Urothelium cell line (cell line): ENCODE measurements at regions not wholly inside any gene's neighbourhood (a gene's known extent, or its start where the extent isn't known, plus 50 kb on each side); places are given as distances from the start of the nearest gene placed in this dataset.
"Not testable (repeated sequence)": the region's sequence is repeated elsewhere in the genome, so short reads cannot be mapped to it uniquely, and the experiment has no call there.

Experiments
- DNase-seq: peaks from one replicate; pipeline ENCODE4 v3.0.0; 2011; ENCODE audit warnings: low spot score, mixed read lengths
- FAIRE-seq: peaks from 2 replicates; lab custom pipeline; 2011; peaks lifted over from hg19 to GRCh38; lab: Jason Lieb, UNC

DNA sequence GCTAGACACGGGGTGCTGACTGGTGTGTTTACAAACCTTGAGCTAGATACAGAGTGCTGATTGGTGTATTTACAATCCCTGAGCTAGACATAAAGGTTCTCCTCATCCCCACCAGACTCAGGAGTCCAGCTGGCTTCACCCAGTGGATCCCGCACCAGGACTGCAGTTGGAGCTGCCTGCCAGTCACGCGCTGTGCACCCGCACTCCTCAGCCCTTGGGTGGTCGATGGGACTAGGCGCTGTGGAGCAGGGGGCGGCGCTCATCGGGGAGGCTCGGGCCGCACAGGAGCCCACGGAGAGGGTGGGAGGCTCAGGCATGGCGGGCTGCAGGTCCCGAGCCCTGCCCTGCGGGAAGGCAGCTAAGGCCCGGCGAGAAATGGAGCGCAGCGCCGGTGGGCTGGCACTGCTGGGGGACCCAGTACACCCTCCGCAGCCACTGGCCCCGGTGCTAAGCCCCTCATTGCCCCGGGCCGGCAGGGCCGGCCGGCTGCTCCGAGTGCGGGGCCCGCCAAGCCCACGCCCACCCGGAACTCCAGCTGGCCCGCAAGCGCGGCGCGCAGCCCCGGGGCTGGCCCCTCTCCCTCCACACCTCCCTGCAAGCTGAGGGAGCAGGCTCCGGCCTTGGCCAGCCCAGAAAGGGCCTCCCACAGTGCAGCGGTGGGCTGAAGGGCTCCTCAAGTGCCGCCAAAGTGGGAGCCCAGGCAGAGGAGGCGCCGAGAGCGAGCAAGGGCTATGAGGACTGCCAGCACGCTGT lies 406.4 kb downstream of the HLX start:
- DNase-seq, FAIRE-seq: not testable (repeated sequence)

DNA sequence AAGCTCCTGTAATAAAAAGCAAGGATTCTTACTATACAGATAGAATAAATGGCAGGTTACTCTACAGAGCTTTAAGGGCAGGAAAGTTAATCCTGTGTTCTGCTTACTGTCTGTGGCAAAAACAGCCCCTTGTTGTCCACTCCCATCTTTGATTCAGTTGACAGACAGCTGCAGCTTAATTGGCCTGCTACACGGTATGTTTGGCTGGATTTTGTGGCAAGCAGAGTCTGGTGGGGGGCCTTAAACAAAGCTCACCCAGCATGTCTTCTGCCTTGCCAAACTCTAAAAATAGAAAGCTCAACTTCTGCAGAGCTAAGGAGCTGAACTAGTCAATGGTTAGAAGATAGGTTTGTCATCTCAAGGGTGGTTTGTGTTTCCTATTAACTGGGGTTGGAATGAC lies 407.2 kb downstream of the HLX start:
- DNase-seq: no peak
- FAIRE-seq: no peak

GRCh38 chr1:221289103-221289502 lies 409.9 kb downstream of the HLX start:
- FAIRE-seq (no peak), DNase-seq (no peak)

- FAIRE-seq: no peak
- DNase-seq: no peak
Measured at GRCh38 chr1:221290669-221291068, 411.4 kb downstream of the HLX start.

- no peak for DNase-seq
- FAIRE-seq: no peak
Measured at GRCh38 chr1:221291113-221291512, 411.9 kb downstream of the HLX start.

- FAIRE-seq: no peak
- DNase-seq: no peak
Measured at GRCh38 chr1:221292652-221293051, 413.4 kb downstream of the HLX start.

DNA sequence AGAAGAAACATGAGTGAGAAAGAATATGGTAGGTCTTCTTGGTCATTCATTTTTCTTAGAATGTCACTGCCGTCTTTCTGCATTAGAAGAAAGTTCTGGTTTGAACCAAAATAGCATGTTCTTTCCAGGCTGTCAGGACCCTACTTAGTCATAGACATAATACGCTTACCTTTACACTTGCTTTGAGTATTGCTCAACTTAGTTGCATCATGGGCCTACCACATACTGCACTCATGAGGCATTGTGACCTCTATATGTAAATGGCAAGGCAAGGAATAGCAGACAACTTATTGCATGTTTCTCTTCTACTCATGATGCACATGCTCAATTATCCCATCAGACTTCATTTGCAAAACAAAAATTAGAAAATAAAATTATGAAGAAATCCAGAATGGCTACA lies 415.0 kb downstream of the HLX start:
- FAIRE-seq: no peak
- no peak for DNase-seq

- DNase-seq (no peak), FAIRE-seq (no peak)
Measured at GRCh38 chr1:221302357-221302756, 423.1 kb downstream of the HLX start.

- FAIRE-seq: no peak
- no peak for DNase-seq
Measured at GRCh38 chr1:221302810-221303209, 423.6 kb downstream of the HLX start.

GRCh38 chr1:221303623-221304022 lies 424.4 kb downstream of the HLX start:
- FAIRE-seq (no peak), DNase-seq (no peak)

DNA sequence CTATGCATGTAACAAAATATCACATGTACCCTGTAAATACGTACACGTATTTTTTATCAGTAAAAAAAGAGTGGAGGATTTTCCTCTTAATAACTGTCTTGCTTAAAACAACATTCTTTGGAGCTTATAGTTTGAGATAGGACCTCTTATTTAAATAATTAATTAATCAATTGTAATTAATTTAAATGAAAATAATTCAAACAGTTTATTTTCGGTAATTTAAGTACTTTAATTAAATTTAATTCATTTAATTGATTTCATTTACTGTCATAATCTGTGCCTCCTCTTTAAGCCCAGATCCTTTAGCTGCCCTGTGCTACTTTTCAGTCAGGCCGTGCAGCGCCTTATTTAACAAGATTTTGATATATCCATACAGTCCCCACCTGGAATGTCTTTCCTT lies 427.0 kb downstream of the HLX start:
- FAIRE-seq (no peak), DNase-seq (no peak)

GRCh38 chr1:221308534-221309511 lies 429.6 kb downstream of the HLX start:
- FAIRE-seq (no peak), DNase-seq (no peak)

- FAIRE-seq: no peak
- no peak for DNase-seq
Measured at GRCh38 chr1:221309723-221310122, 430.5 kb downstream of the HLX start.

DNA sequence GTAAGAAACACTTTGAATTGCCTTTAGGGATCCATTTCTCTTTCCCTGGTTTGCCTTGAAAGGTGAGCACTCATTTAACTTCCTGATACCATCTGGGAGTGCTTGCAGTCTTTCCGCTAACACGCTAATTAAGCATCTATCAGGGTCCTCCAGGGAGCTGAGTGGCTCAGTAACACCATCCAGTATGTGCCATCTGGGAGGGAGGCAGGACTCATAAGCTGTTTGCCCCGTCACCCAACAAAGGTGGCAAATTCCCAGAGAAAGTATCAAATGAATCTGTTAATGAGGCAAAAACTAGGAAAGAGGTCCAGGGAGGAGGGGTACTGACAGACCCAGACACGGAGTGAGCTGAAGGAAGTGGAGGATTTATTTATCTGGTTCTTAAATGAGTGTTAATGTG lies 430.9 kb downstream of the HLX start:
- FAIRE-seq (no peak), DNase-seq (no peak)

GRCh38 chr1:221315330-221315729 lies 426.6 kb downstream of the DUSP10 start:
- DNase-seq (no peak), FAIRE-seq (no peak)

DNA sequence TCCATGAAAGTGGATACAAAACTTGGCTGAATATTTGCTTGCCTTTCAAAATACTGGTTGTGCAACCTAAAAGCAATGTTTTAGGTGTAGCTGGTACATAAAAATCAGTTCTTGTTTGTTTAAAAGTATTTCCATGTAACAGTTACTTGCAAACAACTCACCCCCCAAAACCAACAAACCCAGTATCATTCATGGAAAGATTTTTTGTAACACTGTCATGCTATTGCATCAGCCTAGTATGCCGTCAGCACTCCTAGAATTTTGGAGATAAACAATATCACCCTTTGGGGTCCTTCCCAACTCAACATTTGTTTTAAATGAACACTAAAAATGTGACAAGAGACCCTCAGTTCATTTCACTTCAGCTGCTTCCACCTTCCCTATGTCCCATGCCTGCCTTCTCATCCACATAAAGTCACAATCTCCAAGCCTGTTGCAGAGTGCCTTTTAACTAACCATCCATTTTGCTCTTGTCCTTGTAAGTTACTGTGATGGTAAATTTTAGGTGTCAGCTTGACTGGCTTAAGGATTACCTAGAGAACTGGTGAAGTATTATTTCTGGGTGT lies 425.3 kb downstream of the DUSP10 start:
- FAIRE-seq (no peak), DNase-seq (no peak)

GRCh38 chr1:221317537-221317936 lies 424.4 kb downstream of the DUSP10 start:
- FAIRE-seq (no peak), DNase-seq (no peak)

DNA sequence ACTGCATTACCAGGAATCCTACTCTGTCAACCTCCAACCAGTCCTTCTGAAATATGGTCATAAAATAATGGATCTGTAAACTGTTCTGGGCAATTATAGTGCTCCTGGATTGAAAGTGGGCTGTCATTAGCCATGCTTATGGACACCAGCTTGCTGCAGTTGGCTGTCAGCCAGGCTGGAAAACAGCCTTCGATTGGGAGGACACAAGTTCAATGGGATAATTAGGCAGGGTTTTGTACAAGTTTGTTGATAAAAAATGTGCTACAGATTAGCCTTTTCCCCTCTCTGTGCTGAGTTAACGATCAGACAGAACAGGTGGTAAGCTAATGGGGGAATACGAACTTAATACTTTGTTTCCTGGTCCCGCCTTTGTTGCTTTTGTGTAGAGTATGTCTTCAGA lies 413.9 kb downstream of the DUSP10 start:
- DNase-seq (no peak), FAIRE-seq (no peak)

GRCh38 chr1:221328371-221328770 lies 413.5 kb downstream of the DUSP10 start:
- FAIRE-seq (no peak), DNase-seq (no peak)

DNA sequence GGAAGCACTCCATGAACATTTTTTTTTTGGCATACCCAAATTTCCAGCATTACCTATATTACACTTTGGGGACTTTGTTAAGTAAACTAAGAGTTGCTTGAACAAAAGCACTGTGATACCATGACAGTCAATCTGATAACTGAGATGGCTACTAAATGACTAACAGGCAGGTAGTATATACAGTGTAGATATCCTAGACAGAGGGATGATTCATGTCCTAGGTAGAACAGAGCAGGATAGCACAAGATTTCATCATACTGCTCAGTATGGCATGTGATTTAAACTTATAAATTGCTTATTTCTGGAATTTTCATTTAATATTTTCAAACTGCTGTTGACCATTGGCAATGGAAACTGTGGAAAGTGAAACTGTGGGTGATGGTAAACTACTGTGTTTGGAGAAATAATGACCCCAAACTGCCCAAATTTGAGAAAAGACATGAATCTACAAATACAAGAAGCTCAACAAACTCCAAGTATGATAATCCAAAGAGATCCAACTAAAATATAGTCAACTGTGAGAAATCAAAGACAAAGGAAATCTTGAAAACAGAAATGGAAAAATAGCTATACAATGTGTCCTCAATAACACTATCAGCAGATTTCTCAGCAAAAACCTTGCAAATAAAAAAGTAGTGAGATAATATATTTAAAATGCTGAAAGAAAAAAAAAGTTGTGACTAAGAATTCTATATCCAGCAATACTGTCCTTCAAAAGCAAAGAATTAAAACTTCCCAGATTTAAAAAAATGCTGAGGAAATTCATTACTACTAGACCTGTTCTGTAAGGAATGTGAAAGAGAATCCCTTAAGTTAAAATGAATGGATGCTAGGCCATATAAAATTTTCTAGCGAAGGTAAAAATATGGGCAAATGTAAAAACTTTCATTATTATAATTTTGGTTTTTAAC lies 410.4 kb downstream of the DUSP10 start:
- DNase-seq (no peak), FAIRE-seq (no peak)

- DNase-seq: no peak
- FAIRE-seq: no peak
Measured at GRCh38 chr1:221334062-221334461, 407.8 kb downstream of the DUSP10 start.
